Colonic mucosa (tissue), 4 donors: ENCODE measurements at regions not wholly inside any gene's neighbourhood (a gene's known extent, or its start where the extent isn't known, plus 50 kb on each side); places are given as distances from the start of the nearest gene placed in this dataset.
A peak's percentile ranks its signal among the peaks of the same experiment; 100 is the strongest.

Experiments
- DNase-seq: peaks from one replicate; pipeline ENCODE4 v3.0.0-alpha.2; 2020
- H3K27ac ChIP-seq: fragments of 200-600 bp; one replicate; pipeline ENCODE4 v1.8.0; 2021
- H3K27me3 ChIP-seq: fragments of 200-600 bp; one replicate; pipeline ENCODE4 v1.8.0; 2021
- H3K36me3 ChIP-seq: fragments of 200-600 bp; one replicate; pipeline ENCODE4 v1.8.0; 2021
- H3K4me1 ChIP-seq: fragments of 200-600 bp; one replicate; pipeline ENCODE4 v1.8.0; 2021; ENCODE audit warnings: mild to moderate bottlenecking
- H3K4me3 ChIP-seq: fragments of 200-600 bp; one replicate; pipeline ENCODE4 v1.8.0; 2021
- H3K9ac ChIP-seq, 2 donors: one replicate each; pipeline ENCODE4 v1.7.0; 2013; ENCODE audit warnings: control low read depth in 2 of 2, low read depth in 2 of 2, low read length in 2 of 2
- H3K9me3 ChIP-seq: fragments of 200-600 bp; one replicate; pipeline ENCODE4 v1.8.0; 2021
- intact Hi-C: fragments of 100-400 bp; cut with DNase I; formaldehyde crosslinking; loops from one replicate; pipeline ENCODE4 v1.14.1; 2022
- TF ChIP-seq, protein P1 (sequence below): fragments of 200-600 bp; IDR thresholded peaks from one replicate; pipeline ENCODE4 v1.8.0; 2022; ENCODE audit warnings: antibody characterized with exemption, mild to moderate bottlenecking
- donor health status: healthy.
- donor health status: DM: no; HTN: no; CAD: no.
- donor health status: DM: no; HTN: no; CAD: no.

DNA sequence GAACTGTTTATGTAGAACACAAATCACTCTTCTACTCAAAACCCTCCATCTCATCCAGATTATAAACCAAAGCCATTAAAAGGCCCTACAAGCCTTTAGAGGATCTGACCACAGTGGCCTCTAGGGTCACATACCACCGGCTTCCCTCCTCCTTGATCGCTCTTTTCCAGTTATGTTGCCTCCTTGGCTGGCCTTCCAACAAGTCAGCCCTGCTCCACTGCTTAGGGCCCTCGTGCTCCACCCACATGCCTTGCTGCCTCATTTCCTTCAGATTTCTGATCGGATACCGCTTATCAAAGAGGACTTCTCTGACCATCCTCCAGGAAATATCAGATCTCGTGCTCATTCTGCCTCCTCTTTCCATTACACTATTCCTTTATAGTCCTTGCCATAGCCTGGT lies 139.4 kb upstream of the RAI14 start:
- Histone ChIP-seq H3K27ac (no peak overlapping the region), H3K36me3 (no peaks in the 10 kb centered on the region), H3K9me3 (no peaks in the 10 kb centered on the region), H3K27me3 (no peaks in the 10 kb centered on the region), H3K4me1 (no peaks in the 10 kb centered on the region), H3K4me3 (no peak overlapping the region), H3K9ac (no peak overlapping the region)
- intact Hi-C loops, result no loop called here
- TF ChIP-seq, protein P1, sequence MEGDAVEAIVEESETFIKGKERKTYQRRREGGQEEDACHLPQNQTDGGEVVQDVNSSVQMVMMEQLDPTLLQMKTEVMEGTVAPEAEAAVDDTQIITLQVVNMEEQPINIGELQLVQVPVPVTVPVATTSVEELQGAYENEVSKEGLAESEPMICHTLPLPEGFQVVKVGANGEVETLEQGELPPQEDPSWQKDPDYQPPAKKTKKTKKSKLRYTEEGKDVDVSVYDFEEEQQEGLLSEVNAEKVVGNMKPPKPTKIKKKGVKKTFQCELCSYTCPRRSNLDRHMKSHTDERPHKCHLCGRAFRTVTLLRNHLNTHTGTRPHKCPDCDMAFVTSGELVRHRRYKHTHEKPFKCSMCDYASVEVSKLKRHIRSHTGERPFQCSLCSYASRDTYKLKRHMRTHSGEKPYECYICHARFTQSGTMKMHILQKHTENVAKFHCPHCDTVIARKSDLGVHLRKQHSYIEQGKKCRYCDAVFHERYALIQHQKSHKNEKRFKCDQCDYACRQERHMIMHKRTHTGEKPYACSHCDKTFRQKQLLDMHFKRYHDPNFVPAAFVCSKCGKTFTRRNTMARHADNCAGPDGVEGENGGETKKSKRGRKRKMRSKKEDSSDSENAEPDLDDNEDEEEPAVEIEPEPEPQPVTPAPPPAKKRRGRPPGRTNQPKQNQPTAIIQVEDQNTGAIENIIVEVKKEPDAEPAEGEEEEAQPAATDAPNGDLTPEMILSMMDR, result no peak
- DNase-seq, result no peak

DNA sequence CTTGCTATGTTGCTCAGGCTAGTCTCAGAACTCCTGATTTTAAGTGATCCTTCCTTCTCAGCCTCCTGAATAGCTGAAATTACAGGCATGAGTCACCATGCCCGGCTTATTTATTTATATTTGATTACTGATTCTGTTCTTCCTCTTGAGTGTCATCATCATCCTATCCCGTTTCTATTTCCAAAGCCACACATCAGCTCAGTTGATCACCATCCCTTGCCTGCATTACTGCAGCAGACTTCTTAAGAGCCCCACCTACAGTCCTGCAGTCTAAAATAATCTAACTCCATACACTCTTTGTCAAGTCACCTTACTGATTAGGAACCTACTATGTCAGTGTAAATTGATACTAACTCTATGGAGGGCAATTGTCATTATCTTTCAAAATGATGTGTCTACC lies 138.9 kb upstream of the RAI14 start:
- no peak overlapping the region for H3K27ac ChIP-seq
- no peaks in the 10 kb centered on the region for H3K36me3 ChIP-seq
- no peak for DNase-seq
- no peaks in the 10 kb centered on the region for H3K9me3 ChIP-seq
- intact Hi-C loops, result no loop called here
- H3K27me3 ChIP-seq, result no peaks in the 10 kb centered on the region
- H3K4me1 ChIP-seq, result no peaks in the 10 kb centered on the region
- H3K4me3 ChIP-seq, result no peak overlapping the region
- H3K9ac ChIP-seq, result no peak overlapping the region
- TF ChIP-seq, protein P1, result no peak

DNA sequence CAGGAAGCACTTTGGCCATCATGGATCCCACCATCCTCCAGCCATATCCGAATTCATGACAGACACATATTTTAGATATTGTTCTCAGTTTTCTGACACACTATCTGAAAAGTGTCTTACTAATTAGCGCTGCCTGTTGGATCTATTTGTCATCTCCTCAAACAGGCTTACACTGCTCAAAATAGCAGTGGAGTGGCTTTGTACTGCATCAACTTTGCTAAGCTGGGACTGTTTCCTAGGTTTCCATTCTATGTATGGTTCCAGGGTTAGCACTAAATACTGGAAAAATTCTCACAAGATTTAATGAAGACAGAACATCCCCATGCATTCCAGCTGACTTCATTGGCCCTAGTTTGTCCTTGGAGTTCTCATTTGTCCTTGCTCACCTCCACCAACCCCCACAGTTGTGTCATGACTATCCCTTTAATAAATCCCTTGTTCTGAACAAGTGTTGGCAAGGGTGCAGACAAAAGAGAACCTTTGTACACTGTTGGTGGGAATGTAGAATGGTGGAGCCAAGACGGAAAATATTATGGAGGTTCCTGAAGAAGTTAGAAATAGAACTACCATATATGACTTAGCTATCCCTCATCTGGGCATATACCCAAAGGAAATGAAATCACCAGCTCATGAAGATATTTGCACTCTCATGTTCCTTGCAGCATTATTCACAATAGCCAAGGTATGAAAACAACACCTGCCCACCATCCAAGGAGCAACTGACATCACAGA lies 136.5 kb upstream of the RAI14 start:
- intact Hi-C loops, result loop anchor here (10.0 kb wide), 1 partner anchor 135 kb away; the partner anchor contains the start of gene RAI14

GRCh38 chr5:34521628-34522290 lies 134.4 kb upstream of the RAI14 start:
- TF ChIP-seq, protein P1, result no peak
- H3K4me1 ChIP-seq, result no peaks in the 10 kb centered on the region
- H3K9ac ChIP-seq, result no peak overlapping the region
- no peaks in the 10 kb centered on the region for H3K9me3 ChIP-seq
- H3K4me3 ChIP-seq, result no peak overlapping the region
- H3K27ac ChIP-seq, result no peak overlapping the region
- H3K27me3 ChIP-seq, result no peaks in the 10 kb centered on the region
- intact Hi-C loops, result loop anchor here (2.0 to 10.0 kb wide), 2 partner anchors 133 to 377 kb away; partner anchors contain the start of gene RAI14
- H3K36me3 ChIP-seq, result no peaks in the 10 kb centered on the region
- no peak for DNase-seq

More for the DNA sequence above, 136.5 kb upstream of the RAI14 start:
- no peak overlapping the region for H3K27ac ChIP-seq
- no peak overlapping the region for H3K4me3 ChIP-seq
- H3K27me3 ChIP-seq, result no peaks in the 10 kb centered on the region
- H3K9ac ChIP-seq, result no peak overlapping the region
- TF ChIP-seq, protein P1, result no peak
- no peaks in the 10 kb centered on the region for H3K4me1 ChIP-seq
- no peak for DNase-seq
- no peaks in the 10 kb centered on the region for H3K9me3 ChIP-seq
- no peaks in the 10 kb centered on the region for H3K36me3 ChIP-seq

- intact Hi-C loops, result loop anchor here (2.0 to 10.0 kb wide), 2 partner anchors 132 to 376 kb away; partner anchors contain the start of gene RAI14
- no peak overlapping the region for H3K4me3 ChIP-seq
- no peak overlapping the region for H3K9ac ChIP-seq
- H3K27ac ChIP-seq, result no peak overlapping the region
- DNase-seq, result peak; percentile 74
- H3K9me3 ChIP-seq, result no peaks in the 10 kb centered on the region
- H3K4me1 ChIP-seq, result no peaks in the 10 kb centered on the region
- H3K27me3 ChIP-seq, result no peaks in the 10 kb centered on the region
- TF ChIP-seq, protein P1, result peak; percentile 46
- H3K36me3 ChIP-seq, result no peaks in the 10 kb centered on the region
Measured at GRCh38 chr5:34522599-34523386, 133.3 kb upstream of the RAI14 start.
